H1 (cell line): ENCODE measurements at regions not wholly inside any gene's neighbourhood (a gene's known extent, or its start where the extent isn't known, plus 50 kb on each side); places are given as distances from the start of the nearest gene placed in this dataset.

Source experiments
- CTCF ChIA-PET: fragments of 300-600 bp; sonication (Branson Sonifier 250); formaldehyde crosslinking; loops from one replicate; lab custom pipeline; 2021; ENCODE audit not compliant: partially characterized antibody; lab: Charles Lee
- POLR2A ChIA-PET: fragments of 300-600 bp; sonication (Branson Sonifier 250); formaldehyde crosslinking; loops from one replicate; lab custom pipeline; 2021; ENCODE audit warnings: inconsistent platforms; ENCODE audit not compliant: partially characterized antibody; lab: Charles Lee
- DNase-seq, 2 experiments: peaks; one replicate each; pipeline versions ENCODE4 v3.0.0 to v3.0.0-alpha.2; 2010 to 2022; ENCODE audit warnings: low spot score in 2 of 2, low read depth in 1 of 2, mixed read lengths in 1 of 2
- FAIRE-seq: peaks from 2 replicates; lab custom pipeline; 2011; peaks lifted over from hg19 to GRCh38; lab: Jason Lieb, UNC
- H2AFZ ChIP-seq: 2 replicates; pipeline ENCODE4 v1.8.1; 2012; ENCODE audit warnings: low read length, inconsistent platforms
- H2AK5ac ChIP-seq: 2 replicates; pipeline ENCODE4 v1.6.1; 2013; ENCODE audit warnings: low read depth, low read length
- H2BK120ac ChIP-seq: replicated peaks from 2 replicates; pipeline ENCODE3; 2013; ENCODE audit warnings: low read depth, low read length, inconsistent platforms
- H2BK12ac ChIP-seq: 2 replicates; pipeline ENCODE4 v1.6.1; 2013; ENCODE audit warnings: low read depth, low read length
- H2BK15ac ChIP-seq: 2 replicates; pipeline ENCODE4 v1.6.1; 2013; ENCODE audit warnings: low read length
- H2BK20ac ChIP-seq: 2 replicates; pipeline ENCODE4 v1.6.1; 2013; ENCODE audit warnings: low read length
- H2BK5ac ChIP-seq: 2 replicates; pipeline ENCODE4 v1.6.1; 2013; ENCODE audit warnings: low read depth, low read length
- H3K14ac ChIP-seq: 2 replicates; pipeline ENCODE4 v1.6.1; 2013; ENCODE audit warnings: inconsistent platforms; ENCODE audit not compliant: insufficient read length
- H3K18ac ChIP-seq: 2 replicates; pipeline ENCODE4 v1.6.1; 2013; ENCODE audit warnings: low read length; ENCODE audit errors: extremely low read depth
- H3K23ac ChIP-seq: 2 replicates; pipeline ENCODE4 v1.6.1; 2013; ENCODE audit warnings: inconsistent platforms; ENCODE audit not compliant: insufficient read length
- H3K23me2 ChIP-seq: 2 replicates; pipeline ENCODE4 v1.6.1; 2013; ENCODE audit warnings: low read depth, low read length
- H3K27ac ChIP-seq: 2 replicates; pipeline ENCODE4 v1.6.1; 2011; ENCODE audit warnings: low read depth, low read length, inconsistent platforms
- H3K27me3 ChIP-seq, 4 experiments: replicated peaks in 1 of 4; 1 replicate in 1 of 4; 2 replicates in 3 of 4; pipeline versions ENCODE4 v1.6.1 to v1.8.1; 2011 to 2013; ENCODE audit warnings: low read length in 3 of 4, mild to moderate bottlenecking in 3 of 4, inconsistent platforms in 2 of 4, mixed read lengths in 2 of 4, moderate library complexity in 1 of 4; ENCODE audit not compliant: control insufficient read depth in 3 of 4, insufficient read depth in 3 of 4; ENCODE audit errors: extremely low read depth in 1 of 4
- H3K36me3 ChIP-seq, 4 experiments: 2 replicates each; pipeline versions ENCODE4 v1.6.1 to v1.8.1; 2011 to 2013; ENCODE audit warnings: mild to moderate bottlenecking in 4 of 4, low read length in 3 of 4, moderate library complexity in 2 of 4, control low read depth in 1 of 4, inconsistent platforms in 1 of 4; ENCODE audit not compliant: insufficient read depth in 4 of 4, control insufficient read depth in 2 of 4
- H3K4ac ChIP-seq: replicated peaks from 2 replicates; pipeline ENCODE3; 2013; ENCODE audit warnings: low read length, low read depth, mixed read lengths, inconsistent platforms; ENCODE audit not compliant: insufficient read length
- H3K4me1 ChIP-seq, 4 experiments: replicated peaks in 1 of 4; 1 replicate in 1 of 4; 2 replicates in 3 of 4; pipeline versions ENCODE4 v1.6.1 to v1.8.1; 2011 to 2013; ENCODE audit warnings: low read length in 3 of 4, inconsistent platforms in 2 of 4, mixed read lengths in 1 of 4; ENCODE audit not compliant: insufficient read depth in 4 of 4, control insufficient read depth in 3 of 4
- H3K4me2 ChIP-seq, 2 experiments: 2 replicates each; pipeline versions ENCODE4 v1.6.1 to v1.8.1; 2011 to 2013; ENCODE audit warnings: low read depth in 2 of 2, low read length in 2 of 2, control low read depth in 1 of 2, inconsistent platforms in 1 of 2, mild to moderate bottlenecking in 1 of 2; ENCODE audit not compliant: insufficient read depth in 1 of 2
- H3K4me3 ChIP-seq, 4 experiments: fragments of 200-600, 300-600 bp in 1 of 4; sonication (generic), shearing (Covaris generic), sonication (Bioruptor Twin) in 1 of 4; 2 replicates each; pipeline versions ENCODE4 v1.5.1 to v1.8.1; 2011 to 2016; ENCODE audit warnings: low read length in 4 of 4, low read depth in 3 of 4, control low read depth in 2 of 4, inconsistent platforms in 2 of 4, mild to moderate bottlenecking in 2 of 4, mixed read lengths in 1 of 4, moderate library complexity in 1 of 4; ENCODE audit not compliant: insufficient read depth in 2 of 4; ENCODE audit errors: extremely low read depth in 1 of 4
- H3K56ac ChIP-seq: replicated peaks from 2 replicates; pipeline ENCODE3; 2013; ENCODE audit warnings: low read depth, mild to moderate bottlenecking, mixed read lengths, low read length, inconsistent platforms; ENCODE audit not compliant: insufficient read length
- H3K79me1 ChIP-seq: 2 replicates; pipeline ENCODE4 v1.6.1; 2013; ENCODE audit warnings: low read depth, low read length, control low read depth
- H3K79me2 ChIP-seq, 2 experiments: 2 replicates each; pipeline versions ENCODE4 v1.6.1 to v1.8.1; 2012 to 2013; ENCODE audit warnings: low read length in 2 of 2, mild to moderate bottlenecking in 2 of 2, inconsistent platforms in 1 of 2; ENCODE audit not compliant: insufficient read depth in 2 of 2, control insufficient read depth in 1 of 2
- H3K9ac ChIP-seq, 4 experiments: replicated peaks in 1 of 4; 1 replicate in 1 of 4; 2 replicates in 3 of 4; pipeline versions ENCODE4 v1.6.1 to v1.8.1; 2011 to 2013; ENCODE audit warnings: low read depth in 3 of 4, low read length in 3 of 4, control low read depth in 2 of 4, mild to moderate bottlenecking in 2 of 4, moderate library complexity in 2 of 4, inconsistent platforms in 1 of 4; ENCODE audit errors: extremely low read depth in 1 of 4
- H3K9me3 ChIP-seq, 2 experiments: 2 replicates each; pipeline versions ENCODE4 v1.6.1 to v1.8.1; 2012 to 2013; ENCODE audit warnings: mild to moderate bottlenecking in 2 of 2, moderate library complexity in 2 of 2, control low read depth in 1 of 2, inconsistent platforms in 1 of 2, low read depth in 1 of 2, low read length in 1 of 2, mixed read lengths in 1 of 2; ENCODE audit not compliant: insufficient read depth in 2 of 2
- H4K20me1 ChIP-seq, 2 experiments: replicated peaks in 1 of 2; 2 replicates each; pipeline versions ENCODE3 to v1.8.1; 2011 to 2013; ENCODE audit warnings: inconsistent platforms in 2 of 2, low read length in 2 of 2, mild to moderate bottlenecking in 1 of 2; ENCODE audit not compliant: insufficient read depth in 2 of 2, control insufficient read depth in 1 of 2
- H4K5ac ChIP-seq: 2 replicates; pipeline ENCODE4 v1.6.1; 2013; ENCODE audit warnings: low read length, low read depth, mixed read lengths, inconsistent platforms; ENCODE audit not compliant: insufficient read length
- H4K8ac ChIP-seq: 2 replicates; pipeline ENCODE4 v1.8.0; 2013; ENCODE audit warnings: mild to moderate bottlenecking, moderate library complexity, low read length, inconsistent platforms; ENCODE audit not compliant: insufficient read depth; ENCODE audit errors: extremely low read depth
- H4K91ac ChIP-seq: replicated peaks from 2 replicates; pipeline ENCODE3; 2013; ENCODE audit warnings: low read length, mixed read lengths, inconsistent platforms; ENCODE audit not compliant: insufficient read length
- BCL11A ChIP-seq, 2 experiments: IDR thresholded peaks; one replicate each; pipeline ENCODE4 v1.6.1; 2011; ENCODE audit warnings: low read depth in 2 of 2, low read length in 2 of 2, mild to moderate bottlenecking in 2 of 2
- CBX8 ChIP-seq: fragments of 300-800, 300-1000 bp; sonication (generic); IDR thresholded peaks from 2 replicates; pipeline ENCODE4 v1.7.1; 2016; ENCODE audit warnings: low read depth, low read length, borderline replicate concordance
- GABPA ChIP-seq: IDR thresholded peaks from 2 replicates; pipeline ENCODE4 v1.6.1; 2011; ENCODE audit warnings: mild to moderate bottlenecking, low read length, moderate library complexity, borderline replicate concordance; ENCODE audit not compliant: insufficient read depth
- RFX5 ChIP-seq: IDR thresholded peaks from 2 replicates; pipeline ENCODE4 v1.6.1; 2011; ENCODE audit warnings: low read depth, low read length, improper control_type of control experiment, borderline replicate concordance
- SIRT6 ChIP-seq: IDR thresholded peaks from one replicate; pipeline ENCODE4 v1.7.1; 2012; ENCODE audit warnings: low read length, inconsistent platforms
- TAF7 ChIP-seq: optimal IDR thresholded peaks from 2 replicates; pipeline ENCODE3; 2011; ENCODE audit warnings: low read depth, mild to moderate bottlenecking, inconsistent platforms, low read length, moderate library complexity, borderline replicate concordance
- WGBS, 2 experiments: shearing (Covaris generic) in 1 of 2; methylation state at CpG; one replicate each; pipeline versions ENCODE4 v1.1.6 to v1.1.7; 2013 to 2015; ENCODE audit warnings: low lambda C conversion rate in 2 of 2, mixed read lengths in 2 of 2, inconsistent platforms in 1 of 2, low coverage in 1 of 2, missing lambda C conversion rate in 1 of 2; ENCODE audit not compliant: insufficient replicate concordance in 2 of 2, insufficient coverage in 1 of 2, insufficient read length in 1 of 2; ENCODE audit errors: extremely low coverage in 1 of 2, missing lambda C conversion rate in 1 of 2; 5-methylcytosine and 5-hydroxymethylcytosine counted together
- TF ChIP-seq, protein P1 (sequence below): IDR thresholded peaks from 2 replicates; pipeline ENCODE4 v1.6.1; 2012; ENCODE audit warnings: inconsistent platforms

DNA sequence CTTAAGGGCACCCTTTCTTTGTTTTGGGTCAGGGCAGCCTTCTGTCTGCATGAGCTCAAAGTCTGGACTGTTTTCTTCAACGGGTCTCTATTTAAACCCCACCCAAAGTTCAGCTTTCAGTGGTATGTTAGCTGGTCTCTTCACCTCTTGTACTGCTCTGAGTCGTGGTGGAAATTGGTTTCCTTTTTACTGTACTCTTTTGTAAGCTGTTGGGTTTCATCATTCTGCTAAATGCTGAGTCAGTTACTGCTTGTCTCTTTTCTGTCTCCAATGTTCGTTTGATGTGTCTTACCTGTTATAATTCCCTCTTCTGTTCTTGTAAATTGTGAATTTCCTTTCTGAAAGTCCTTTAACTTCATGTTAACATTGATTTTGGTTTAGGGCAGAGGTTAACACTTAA lies 64.1 kb upstream of the MALRD1 start (continued):
- TF ChIP-seq CBX8: no peak

DNA sequence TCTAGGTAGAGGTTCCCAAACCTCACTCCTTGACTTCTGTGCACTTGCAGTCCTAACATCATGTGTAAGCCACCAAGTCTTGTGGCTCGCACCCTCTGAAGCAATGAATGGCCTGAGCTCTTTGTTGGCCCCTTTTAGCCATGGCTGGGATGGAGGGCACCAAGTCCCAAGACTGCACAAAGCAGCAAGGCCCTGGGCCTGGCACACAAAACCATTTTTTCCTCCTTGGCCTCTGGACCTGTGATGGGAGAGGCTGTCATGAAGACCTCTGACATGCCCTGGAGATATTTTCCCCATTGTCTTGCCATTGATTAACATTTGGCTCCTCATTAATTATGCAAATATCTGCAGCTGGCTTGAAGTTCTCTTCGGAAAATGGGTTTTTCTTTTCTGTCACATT lies 60.3 kb upstream of the MALRD1 start:
- H3K23ac ChIP-seq: no peak overlapping the region
- no peak overlapping the region for H2AFZ ChIP-seq
- H2BK12ac ChIP-seq: no peak overlapping the region
- peaks cover 8 to 9% of the 10 kb centered on the region in 2 experiments; a peak in 1 of 4 replicates for H3K9me3 ChIP-seq
- H2BK15ac ChIP-seq: no peak overlapping the region
- H3K4me2 ChIP-seq: no peak overlapping the region
- no peak overlapping the region for H3K4ac ChIP-seq
- no peak overlapping the region for H4K8ac ChIP-seq
- H3K56ac ChIP-seq: no peak overlapping the region
- H2AK5ac ChIP-seq: no peak overlapping the region
- no peak overlapping the region for H2BK20ac ChIP-seq
- H3K18ac ChIP-seq: no peak overlapping the region
- no peaks in the 10 kb centered on the region for H3K27me3 ChIP-seq
- H4K20me1 ChIP-seq: no peaks in the 10 kb centered on the region
- no peak overlapping the region for H3K14ac ChIP-seq
- 88% methylated on average over 2 of the region's 2 CpGs; no CpG with 5 or more reads in 1 of the 2 experiments for WGBS, 2 experiments
- no peaks in the 10 kb centered on the region for H3K79me2 ChIP-seq
- H3K23me2 ChIP-seq: no peaks in the 10 kb centered on the region
- no peak overlapping the region for H3K27ac ChIP-seq
- no peaks in the 10 kb centered on the region for H3K79me1 ChIP-seq
- no peaks in the 10 kb centered on the region for H3K36me3 ChIP-seq
- POLR2A ChIA-PET: no interaction called here
- no peak overlapping the region for H2BK5ac ChIP-seq
- no peak overlapping the region for H4K91ac ChIP-seq
- no peak overlapping the region for H2BK120ac ChIP-seq
- no peak overlapping the region for H3K9ac ChIP-seq
- DNase-seq (no peak), FAIRE-seq (no peak)
- TF ChIP-seq, protein P1, sequence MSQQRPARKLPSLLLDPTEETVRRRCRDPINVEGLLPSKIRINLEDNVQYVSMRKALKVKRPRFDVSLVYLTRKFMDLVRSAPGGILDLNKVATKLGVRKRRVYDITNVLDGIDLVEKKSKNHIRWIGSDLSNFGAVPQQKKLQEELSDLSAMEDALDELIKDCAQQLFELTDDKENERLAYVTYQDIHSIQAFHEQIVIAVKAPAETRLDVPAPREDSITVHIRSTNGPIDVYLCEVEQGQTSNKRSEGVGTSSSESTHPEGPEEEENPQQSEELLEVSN: no peak
- TF ChIP-seq GABPA (no peak), SIRT6 (no peak), BCL11A (IDR thresholded peaks at IDR 0.05; ENCODE audit: low read depth in 2 of 2, low read length in 2 of 2) (no peak), RFX5 (no peak), TAF7 (no peak)
- no peak overlapping the region for H4K5ac ChIP-seq
- no peaks in the 10 kb centered on the region for H3K4me1 ChIP-seq
- H3K4me3 ChIP-seq: no peak overlapping the region
- CTCF ChIA-PET: interaction anchor here (0.6 kb wide), 1 partner anchor 41 kb away, joined by 3 read pairs; no protein-coding TSS in a partner anchor
